GM12875 (cell line): ENCODE measurements at regions not wholly inside any gene's neighbourhood (a gene's known extent, or its start where the extent isn't known, plus 50 kb on each side); places are given as distances from the start of the nearest gene placed in this dataset.
"Not testable (repeated sequence)": the region's sequence is repeated elsewhere in the genome, so short reads cannot be mapped to it uniquely, and the experiment has no call there.

ENCODE experiments used
- H3K4me3 ChIP-seq: one replicate; pipeline ENCODE4 v1.5.1; 2011; ENCODE audit warnings: low read depth, low read length, control low read depth
- CTCF ChIP-seq: IDR thresholded peaks from 2 replicates; pipeline ENCODE4 v1.5.1; 2011; ENCODE audit warnings: low read depth, mild to moderate bottlenecking, control low read depth, inconsistent platforms, low read length, moderate library complexity, borderline replicate concordance; ENCODE audit not compliant: insufficient read depth

- H3K4me3 ChIP-seq = no peak overlapping the region
- no peak for TF ChIP-seq CTCF
Measured at GRCh38 chrX:93868289-93868965, 194.4 kb downstream of the FAM133A start.

GRCh38 chrX:93874554-93874953 is 200.5 kb downstream of the FAM133A start:
- no peak overlapping the region for H3K4me3 ChIP-seq
- peak; percentile 40; the same call in 1 of the 2 replicates for TF ChIP-seq CTCF

- no peak for TF ChIP-seq CTCF
- no peak overlapping the region for H3K4me3 ChIP-seq
Measured at GRCh38 chrX:93875621-93876282, 201.7 kb downstream of the FAM133A start.

GRCh38 chrX:93921041-93921440 is 247.0 kb downstream of the FAM133A start:
- H3K4me3 ChIP-seq = not testable (repeated sequence)

GRCh38 chrX:93932471-93933220 is 258.6 kb downstream of the FAM133A start:
- no peak overlapping the region for H3K4me3 ChIP-seq
- TF ChIP-seq CTCF = no peak

- no peak for TF ChIP-seq CTCF
- H3K4me3 ChIP-seq = no peak overlapping the region
Measured at GRCh38 chrX:93977641-93978040, 303.6 kb downstream of the FAM133A start.

- no peak for TF ChIP-seq CTCF
- no peak overlapping the region for H3K4me3 ChIP-seq
Measured at GRCh38 chrX:93985344-93986307, 311.6 kb downstream of the FAM133A start.
